A673 (cell line): ENCODE measurements at regions not wholly inside any gene's neighbourhood (a gene's known extent, or its start where the extent isn't known, plus 50 kb on each side); places are given as distances from the start of the nearest gene placed in this dataset.

ENCODE experiments used
- BruUV-seq: library from RNA; stranded (reverse); fragments of 400-500 nt; replicated peaks from 2 replicates; lab custom pipeline; 2021; lab: Mats Ljungman, UMichigan
- CTCF ChIA-PET: fragments of 300-600 bp; sonication (Branson Sonifier 250); formaldehyde crosslinking; loops from one replicate; lab custom pipeline; 2022; ENCODE audit warnings: antibody characterized with exemption; lab: Charles Lee
- POLR2A ChIA-PET: fragments of 300-600 bp; sonication (Branson Sonifier 250); formaldehyde crosslinking; loops from one replicate; lab custom pipeline; 2022; ENCODE audit warnings: antibody characterized with exemption; ENCODE audit not compliant: low non-redundant PET; lab: Charles Lee
- DNase-seq: peaks from one replicate; pipeline ENCODE4 v3.0.0-alpha.2; 2015; ENCODE audit warnings: low spot score
- H3K27ac ChIP-seq: fragments of 200-600 bp; sonication (generic); 2 replicates; pipeline ENCODE4 v1.5.1; 2016; ENCODE audit warnings: mixed run types, low read depth, mild to moderate bottlenecking, mixed read lengths, antibody characterized with exemption, low read length; ENCODE audit not compliant: poor library complexity, severe bottlenecking
- H3K27me3 ChIP-seq: fragments of 200-600 bp; sonication (generic); replicated peaks from 2 replicates; pipeline ENCODE4 v1.6.1; 2017; ENCODE audit warnings: mixed run types, low read depth, mild to moderate bottlenecking, mixed read lengths, antibody characterized with exemption, low read length; ENCODE audit not compliant: insufficient read depth, poor library complexity
- H3K36me3 ChIP-seq: fragments of 200-600 bp; sonication (generic); 2 replicates; pipeline ENCODE4 v1.6.1; 2016; ENCODE audit warnings: mixed run types, mild to moderate bottlenecking, mixed read lengths, antibody characterized with exemption, low read length; ENCODE audit not compliant: insufficient read depth, poor library complexity, severe bottlenecking
- H3K4me1 ChIP-seq: fragments of 200-600 bp; sonication (generic); 2 replicates; pipeline ENCODE4 v1.6.1; 2017; ENCODE audit warnings: mixed run types, mild to moderate bottlenecking, mixed read lengths, antibody characterized with exemption, low read length; ENCODE audit not compliant: insufficient read depth, poor library complexity, severe bottlenecking
- H3K4me3 ChIP-seq: fragments of 200-600 bp; sonication (generic); 2 replicates; pipeline ENCODE4 v1.5.1; 2016; ENCODE audit warnings: low read depth, mixed run types, mild to moderate bottlenecking, mixed read lengths, low read length; ENCODE audit not compliant: poor library complexity, severe bottlenecking
- H3K9me3 ChIP-seq: fragments of 200-600 bp; sonication (generic); 2 replicates; pipeline ENCODE4 v1.6.1; 2016; ENCODE audit warnings: mixed run types, low read depth, mild to moderate bottlenecking, mixed read lengths, antibody characterized with exemption, low read length; ENCODE audit not compliant: poor library complexity, severe bottlenecking
- CTCF ChIP-seq: fragments of 300-800, 200-600 bp; sonication (generic); conservative IDR thresholded peaks from 2 replicates; pipeline ENCODE4 v1.5.1; 2017; ENCODE audit warnings: low read depth, mild to moderate bottlenecking, antibody characterized with exemption, low read length, moderate library complexity, mixed read lengths
- EZH2 ChIP-seq: fragments of 200-600 bp; sonication (generic); IDR thresholded peaks from 2 replicates; pipeline ENCODE4 v1.6.1; 2017; ENCODE audit warnings: borderline replicate concordance, low read depth, mild to moderate bottlenecking, mixed read lengths, antibody characterized with exemption, low read length; ENCODE audit not compliant: poor library complexity, severe bottlenecking
- intact Hi-C: fragments of 100-400 bp; cut with micrococcal nuclease; formaldehyde crosslinking; loops from one replicate; pipeline ENCODE4 v1.10.0; 2022; ENCODE audit not compliant: unreplicated experiment

- intact Hi-C loops, result no loop called here
- H3K27me3 ChIP-seq, result no peaks in the 10 kb centered on the region
- BruUV-seq, result no TSS peak
- no peak for TF ChIP-seq EZH2
- TF ChIP-seq CTCF, result no peak
- POLR2A ChIA-PET, result no interaction called here
- H3K9me3 ChIP-seq, result no peaks in the 10 kb centered on the region
- DNase-seq, result no peak
- no peak overlapping the region for H3K4me3 ChIP-seq
- no peaks in the 10 kb centered on the region for H3K4me1 ChIP-seq
- H3K36me3 ChIP-seq, result no peaks in the 10 kb centered on the region
- CTCF ChIA-PET, result no interaction called here
- no peak overlapping the region for H3K27ac ChIP-seq
Observed at GRCh38 chr13:92994056-92994455, 232.6 kb upstream of the GPC6 start.

GRCh38 chr13:93001866-93002461, 224.6 kb upstream of the GPC6 start:
- BruUV-seq, result no TSS peak

GRCh38 chr13:93003531-93003930, 223.1 kb upstream of the GPC6 start:
- no peaks in the 10 kb centered on the region for H3K36me3 ChIP-seq
- no peaks in the 10 kb centered on the region for H3K27me3 ChIP-seq
- POLR2A ChIA-PET, result no interaction called here
- no TSS peak for BruUV-seq
- no peaks in the 10 kb centered on the region for H3K9me3 ChIP-seq
- intact Hi-C loops, result no loop called here
- no peak overlapping the region for H3K27ac ChIP-seq
- CTCF ChIA-PET, result no interaction called here
- no peaks in the 10 kb centered on the region for H3K4me1 ChIP-seq
- DNase-seq, result no peak
- H3K4me3 ChIP-seq, result no peak overlapping the region
- TF ChIP-seq CTCF (no peak), EZH2 (no peak)

More at GRCh38 chr13:93001866-93002461, 224.6 kb upstream of the GPC6 start:
- no peak overlapping the region for H3K27ac ChIP-seq
- no peak for TF ChIP-seq CTCF
- TF ChIP-seq EZH2, result no peak
- CTCF ChIA-PET, result no interaction called here
- no peak overlapping the region for H3K4me3 ChIP-seq
- peak; percentile 9 for DNase-seq
- no peaks in the 10 kb centered on the region for H3K27me3 ChIP-seq
- POLR2A ChIA-PET, result no interaction called here
- H3K4me1 ChIP-seq, result no peaks in the 10 kb centered on the region
- no peaks in the 10 kb centered on the region for H3K9me3 ChIP-seq
- intact Hi-C loops, result no loop called here
- H3K36me3 ChIP-seq, result no peaks in the 10 kb centered on the region
